ENCODE measurements at regions not wholly inside any gene's neighbourhood (a gene's known extent, or its start where the extent isn't known, plus 50 kb on each side); places are given as distances from the start of the nearest gene placed in this dataset.

GRCh38 chr16:9546438-9546786, 455.0 kb downstream of the HAPSTR1 start:
- ATAC-seq (no peak), DNase-seq (no peak)
- Mint-ChIP-seq H3K4me1 (no peaks in the 10 kb centered on the region), H3K27me3 (no peaks in the 10 kb centered on the region), H3K4me3 (no peak overlapping the region), H3K9me3 (ENCODE audit: low read depth) (peaks cover 7% of the 10 kb centered on the region), H3K36me3 (ENCODE audit: low read depth) (no peaks in the 10 kb centered on the region), H3K27ac (no peak overlapping the region)
- intact Hi-C loops (cut with DNase I, micrococcal nuclease) = loop anchor here in 1 of 2 experiments (10.0 kb wide), 1 partner anchor 58 kb away; no protein-coding TSS in a partner anchor
- ChIA-PET POLR2A (no interaction called here), CTCF (no interaction called here)

- DNase-seq = no peak
- POLR2A ChIA-PET = no interaction called here
- H3K27ac Mint-ChIP-seq = no peak overlapping the region
These were observed 458.0 kb downstream of the HAPSTR1 start for GRCh38 chr16:9549487-9549886.

GRCh38 chr16:9555051-9555450, 463.6 kb downstream of the HAPSTR1 start:
- H3K27me3 Mint-ChIP-seq = no peaks in the 10 kb centered on the region
- no peak overlapping the region for H3K4me3 Mint-ChIP-seq
- no peaks in the 10 kb centered on the region for H3K4me1 Mint-ChIP-seq
- peaks cover 12% of the 10 kb centered on the region for H3K9me3 Mint-ChIP-seq (ENCODE audit: low read depth)
- CTCF ChIA-PET = no interaction called here
- intact Hi-C loops (cut with DNase I, micrococcal nuclease) = no loop called here
- ATAC-seq (no peak), DNase-seq (no peak)
- POLR2A ChIA-PET = no interaction called here
- no peak overlapping the region for H3K27ac Mint-ChIP-seq
- no peaks in the 10 kb centered on the region for H3K36me3 Mint-ChIP-seq (ENCODE audit: low read depth)

More at GRCh38 chr16:9549487-9549886, 458.0 kb downstream of the HAPSTR1 start:
- Mint-ChIP-seq H3K9me3 (ENCODE audit: low read depth) (peaks cover 13% of the 10 kb centered on the region), H3K4me1 (no peaks in the 10 kb centered on the region), H3K4me3 (no peak overlapping the region), H3K36me3 (ENCODE audit: low read depth) (no peaks in the 10 kb centered on the region), H3K27me3 (no peaks in the 10 kb centered on the region)
- no peak for ATAC-seq
- CTCF ChIA-PET = no interaction called here
- intact Hi-C loops (cut with DNase I, micrococcal nuclease) = loop anchor here in 1 of 2 experiments (10.0 kb wide), 1 partner anchor 55 kb away; no protein-coding TSS in a partner anchor

GRCh38 chr16:9556949-9557665, 465.7 kb downstream of the HAPSTR1 start:
- H3K36me3 Mint-ChIP-seq (ENCODE audit: low read depth) = no peaks in the 10 kb centered on the region
- DNase-seq (no peak), ATAC-seq (no peak)
- ChIA-PET CTCF (no interaction called here), POLR2A (no interaction called here)
- H3K4me1 Mint-ChIP-seq = no peaks in the 10 kb centered on the region
- H3K4me3 Mint-ChIP-seq = no peak overlapping the region
- peaks cover 12% of the 10 kb centered on the region for H3K9me3 Mint-ChIP-seq (ENCODE audit: low read depth)
- no peaks in the 10 kb centered on the region for H3K27me3 Mint-ChIP-seq
- intact Hi-C loops (cut with DNase I, micrococcal nuclease) = no loop called here
- no peak overlapping the region for H3K27ac Mint-ChIP-seq

GRCh38 chr16:9557713-9558112, 466.3 kb downstream of the HAPSTR1 start:
- H3K36me3 Mint-ChIP-seq (ENCODE audit: low read depth) = no peaks in the 10 kb centered on the region
- no peak overlapping the region for H3K27ac Mint-ChIP-seq
- ChIA-PET CTCF (no interaction called here), POLR2A (no interaction called here)
- H3K9me3 Mint-ChIP-seq (ENCODE audit: low read depth) = peaks cover 12% of the 10 kb centered on the region
- no peaks in the 10 kb centered on the region for H3K4me1 Mint-ChIP-seq
- no peak for ATAC-seq
- intact Hi-C loops (cut with DNase I, micrococcal nuclease) = no loop called here
- no peak for DNase-seq
- H3K27me3 Mint-ChIP-seq = no peaks in the 10 kb centered on the region
- no peak overlapping the region for H3K4me3 Mint-ChIP-seq

GRCh38 chr16:9566099-9566498, 474.7 kb downstream of the HAPSTR1 start:
- H3K4me1 Mint-ChIP-seq = no peaks in the 10 kb centered on the region
- ChIA-PET POLR2A (no interaction called here), CTCF (no interaction called here)
- DNase-seq = no peak
- H3K36me3 Mint-ChIP-seq (ENCODE audit: low read depth) = no peaks in the 10 kb centered on the region
- ATAC-seq = no peak
- H3K4me3 Mint-ChIP-seq = no peak overlapping the region
- peaks cover 3% of the 10 kb centered on the region for H3K9me3 Mint-ChIP-seq (ENCODE audit: low read depth)
- H3K27ac Mint-ChIP-seq = no peak overlapping the region
- no peaks in the 10 kb centered on the region for H3K27me3 Mint-ChIP-seq
- intact Hi-C loops (cut with DNase I, micrococcal nuclease) = no loop called here

- H3K27me3 Mint-ChIP-seq = no peaks in the 10 kb centered on the region
- peaks cover 3% of the 10 kb centered on the region for H3K9me3 Mint-ChIP-seq (ENCODE audit: low read depth)
- ATAC-seq (peak; percentile 71), DNase-seq (peak; percentile 34)
- CTCF ChIA-PET = no interaction called here
- H3K4me1 Mint-ChIP-seq = no peaks in the 10 kb centered on the region
- no peak overlapping the region for H3K27ac Mint-ChIP-seq
- POLR2A ChIA-PET = interaction anchor here (0.6 kb wide), 1 partner anchor 55 kb away, joined by 4 read pairs; no protein-coding TSS in a partner anchor
- no peaks in the 10 kb centered on the region for H3K36me3 Mint-ChIP-seq (ENCODE audit: low read depth)
- intact Hi-C loops (cut with DNase I, micrococcal nuclease) = no loop called here
- no peak overlapping the region for H3K4me3 Mint-ChIP-seq
These were observed 476.2 kb downstream of the HAPSTR1 start for GRCh38 chr16:9567666-9568065.

- ChIA-PET POLR2A (interaction anchor here (0.6 kb wide), 1 partner anchor 55 kb away, joined by 4 read pairs; no protein-coding TSS in a partner anchor), CTCF (no interaction called here)
- no peak overlapping the region for H3K27ac Mint-ChIP-seq
- ATAC-seq (no peak), DNase-seq (no peak)
- intact Hi-C loops (cut with DNase I, micrococcal nuclease) = no loop called here
- H3K4me3 Mint-ChIP-seq = no peak overlapping the region
- H3K4me1 Mint-ChIP-seq = no peaks in the 10 kb centered on the region
- H3K9me3 Mint-ChIP-seq (ENCODE audit: low read depth) = peaks cover 3% of the 10 kb centered on the region
- H3K27me3 Mint-ChIP-seq = no peaks in the 10 kb centered on the region
- no peaks in the 10 kb centered on the region for H3K36me3 Mint-ChIP-seq (ENCODE audit: low read depth)
These were observed 476.8 kb downstream of the HAPSTR1 start for GRCh38 chr16:9568261-9568660.

- DNase-seq = no peak
- H3K27me3 Mint-ChIP-seq = no peaks in the 10 kb centered on the region
- peaks cover 3% of the 10 kb centered on the region for H3K9me3 Mint-ChIP-seq (ENCODE audit: low read depth)
- ChIA-PET CTCF (no interaction called here), POLR2A (no interaction called here)
- H3K36me3 Mint-ChIP-seq (ENCODE audit: low read depth) = no peaks in the 10 kb centered on the region
- no peak overlapping the region for H3K4me3 Mint-ChIP-seq
- no peaks in the 10 kb centered on the region for H3K4me1 Mint-ChIP-seq
- intact Hi-C loops (cut with DNase I, micrococcal nuclease) = no loop called here
- ATAC-seq = no peak
- H3K27ac Mint-ChIP-seq = no peak overlapping the region
These were observed 479.1 kb downstream of the HAPSTR1 start for GRCh38 chr16:9570521-9570920.

GRCh38 chr16:9578459-9578858, 487.0 kb downstream of the HAPSTR1 start:
- Mint-ChIP-seq H3K9me3 (ENCODE audit: low read depth) (peaks cover 6% of the 10 kb centered on the region), H3K4me3 (no peak overlapping the region), H3K27ac (no peak overlapping the region), H3K36me3 (ENCODE audit: low read depth) (no peaks in the 10 kb centered on the region), H3K27me3 (no peaks in the 10 kb centered on the region), H3K4me1 (no peaks in the 10 kb centered on the region)
- intact Hi-C loops (cut with DNase I, micrococcal nuclease) = no loop called here
- CTCF ChIA-PET = interaction anchor here (0.7 kb wide), 1 partner anchor 75 kb away, joined by 3 read pairs; no protein-coding TSS in a partner anchor
- no peak for ATAC-seq
- DNase-seq = no peak
- POLR2A ChIA-PET = no interaction called here

- CTCF ChIA-PET = no interaction called here
- Mint-ChIP-seq H3K36me3 (ENCODE audit: low read depth) (no peaks in the 10 kb centered on the region), H3K27ac (no peak overlapping the region), H3K4me1 (no peaks in the 10 kb centered on the region), H3K27me3 (no peaks in the 10 kb centered on the region), H3K4me3 (no peak overlapping the region), H3K9me3 (ENCODE audit: low read depth) (peaks cover 8% of the 10 kb centered on the region)
- intact Hi-C loops (cut with DNase I, micrococcal nuclease) = no loop called here
- POLR2A ChIA-PET = no interaction called here
- ATAC-seq (no peak), DNase-seq (no peak)
These were observed 488.6 kb downstream of the HAPSTR1 start for GRCh38 chr16:9580025-9580424.

GRCh38 chr16:9593440-9593839, 502.0 kb downstream of the HAPSTR1 start:
- CTCF ChIA-PET = no interaction called here
- intact Hi-C loops (cut with DNase I, micrococcal nuclease) = no loop called here
- POLR2A ChIA-PET = no interaction called here

More at GRCh38 chr16:9593440-9593839, 502.0 kb downstream of the HAPSTR1 start:
- no peaks in the 10 kb centered on the region for H3K4me1 Mint-ChIP-seq
- no peaks in the 10 kb centered on the region for H3K27me3 Mint-ChIP-seq
- H3K27ac Mint-ChIP-seq = no peak overlapping the region
- no peak for DNase-seq
- no peaks in the 10 kb centered on the region for H3K36me3 Mint-ChIP-seq (ENCODE audit: low read depth)
- no peak overlapping the region for H3K4me3 Mint-ChIP-seq
- ATAC-seq = no peak
- peaks cover 4% of the 10 kb centered on the region for H3K9me3 Mint-ChIP-seq (ENCODE audit: low read depth)

Measured in activated CD4-positive, alpha-beta T cell treated with anti-CD3 and anti-CD28 coated beads for 36 hours (primary cell).